HEK293 (cell line): ENCODE measurements at regions not wholly inside any gene's neighbourhood (a gene's known extent, or its start where the extent isn't known, plus 50 kb on each side); places are given as distances from the start of the nearest gene placed in this dataset.

ENCODE experiments used
- CTCF ChIA-PET: fragments of 350-600 bp; formaldehyde crosslinking; extraction: SDS; loops from one replicate; lab custom pipeline; 2021; ENCODE audit warnings: antibody characterized with exemption; lab: Yijun Ruan, JAX
- POLR2A ChIA-PET: fragments of 300-600 bp; formaldehyde crosslinking; extraction: SDS; loops from one replicate; lab custom pipeline; 2020; ENCODE audit warnings: antibody characterized with exemption, inconsistent platforms; lab: Yijun Ruan, JAX
- H3K27ac ChIP-seq: fragments of 200-500 bp; sonication (Bioruptor generic); 2 replicates; pipeline ENCODE4 v1.5.1; 2014; ENCODE audit warnings: low read depth, low read length, control low read depth, inconsistent platforms; ENCODE audit errors: extremely low read depth
- H3K36me3 ChIP-seq, 2 experiments: fragments of 200-500 bp in 1 of 2; sonication (Bioruptor generic) in 1 of 2; 1 replicate in 1 of 2; 2 replicates in 1 of 2; pipeline ENCODE4 v1.5.1; 2014 to 2017; ENCODE audit warnings: inconsistent platforms in 2 of 2, low read length in 2 of 2; ENCODE audit not compliant: control insufficient read depth in 2 of 2, insufficient read depth in 1 of 2
- H3K4me1 ChIP-seq: fragments of 200-500 bp; sonication (Bioruptor generic); 2 replicates; pipeline ENCODE4 v1.5.1; 2014; ENCODE audit warnings: mild to moderate bottlenecking, low read length, inconsistent platforms; ENCODE audit not compliant: control insufficient read depth, insufficient read depth
- H3K4me3 ChIP-seq: 2 replicates; pipeline ENCODE4 v1.5.1; 2011; ENCODE audit warnings: low read depth, mild to moderate bottlenecking, control low read depth, low read length, moderate library complexity
- H3K9me3 ChIP-seq: fragments of 200-500 bp; sonication (Bioruptor generic); 2 replicates; pipeline ENCODE4 v1.5.1; 2014; ENCODE audit warnings: low read depth, low read length, inconsistent platforms; ENCODE audit not compliant: control insufficient read depth, insufficient read depth
- GLI4 ChIP-seq: fragments of 450-650 bp; formaldehyde crosslinking; IDR thresholded peaks from 2 replicates; pipeline ENCODE4 v1.5.1; 2016; ENCODE audit warnings: missing biosample characterization, missing genetic modification characterization
- MEIS1 ChIP-seq: sonication (generic); formaldehyde crosslinking; IDR thresholded peaks from 2 replicates; pipeline ENCODE4 v1.8.1; 2022; ENCODE audit warnings: missing genetic modification reagents, mild to moderate bottlenecking, borderline replicate concordance
- OSR2 ChIP-seq: fragments of 450-650 bp; formaldehyde crosslinking; IDR thresholded peaks from 2 replicates; pipeline ENCODE4 v1.5.1; 2016; ENCODE audit warnings: missing biosample characterization, missing genetic modification characterization
- REPIN1 ChIP-seq: fragments of 450-650 bp; formaldehyde crosslinking; IDR thresholded peaks from 2 replicates; pipeline ENCODE4 v1.5.1; 2017; ENCODE audit warnings: missing biosample characterization, missing genetic modification characterization, low read depth
- SP7 ChIP-seq: fragments of 450-650 bp; formaldehyde crosslinking; IDR thresholded peaks from 2 replicates; pipeline ENCODE4 v1.5.1; 2016; ENCODE audit warnings: missing biosample characterization, missing genetic modification characterization
- WT1 ChIP-seq: fragments of 450-650 bp; formaldehyde crosslinking; IDR thresholded peaks from 2 replicates; pipeline ENCODE4 v1.5.1; 2016; ENCODE audit warnings: missing biosample characterization, missing genetic modification characterization
- YY2 ChIP-seq: fragments of 450-650 bp; formaldehyde crosslinking; IDR thresholded peaks from 2 replicates; pipeline ENCODE4 v1.5.1; 2016; ENCODE audit warnings: missing biosample characterization, missing genetic modification characterization
- ZBTB1 ChIP-seq: fragments of 450-650 bp; formaldehyde crosslinking; IDR thresholded peaks from 2 replicates; pipeline ENCODE4 v1.5.1; 2016; ENCODE audit warnings: missing biosample characterization, missing genetic modification characterization
- ZBTB17 ChIP-seq: fragments of 450-650 bp; formaldehyde crosslinking; IDR thresholded peaks from 2 replicates; pipeline ENCODE4 v1.5.1; 2016; ENCODE audit warnings: missing biosample characterization, missing genetic modification characterization
- ZBTB48 ChIP-seq: fragments of 450-650 bp; formaldehyde crosslinking; IDR thresholded peaks from 2 replicates; pipeline ENCODE4 v1.5.1; 2016; ENCODE audit warnings: missing biosample characterization, missing genetic modification characterization
- ZNF132 ChIP-seq: fragments of 450-650 bp; formaldehyde crosslinking; IDR thresholded peaks from 2 replicates; pipeline ENCODE4 v1.5.1; 2017; ENCODE audit warnings: missing biosample characterization, missing genetic modification characterization, borderline replicate concordance
- ZNF140 ChIP-seq: fragments of 450-650 bp; formaldehyde crosslinking; IDR thresholded peaks from 2 replicates; pipeline ENCODE4 v1.5.1; 2016; ENCODE audit warnings: missing biosample characterization, missing genetic modification characterization
- ZNF274 ChIP-seq, 2 experiments: fragments of 200-500 bp in 1 of 2; fragments of 450-650 bp in 1 of 2; sonication (Bioruptor generic) in 1 of 2; formaldehyde crosslinking in 1 of 2; IDR thresholded peaks; 2 replicates each; pipeline versions ENCODE4 v1.5.1 to v1.6.1; 2014 to 2016; ENCODE audit warnings: borderline replicate concordance in 1 of 2, inconsistent platforms in 1 of 2, low read length in 1 of 2, missing biosample characterization in 1 of 2, missing genetic modification characterization in 1 of 2
- ZNF292 ChIP-seq: fragments of 450-650 bp; formaldehyde crosslinking; IDR thresholded peaks from 2 replicates; pipeline ENCODE4 v1.5.1; 2016; ENCODE audit warnings: low read depth, missing biosample characterization, missing genetic modification characterization, borderline replicate concordance
- ZNF350 ChIP-seq: fragments of 450-650 bp; formaldehyde crosslinking; IDR thresholded peaks from 2 replicates; pipeline ENCODE4 v1.5.0; 2017; ENCODE audit warnings: missing biosample characterization, mild to moderate bottlenecking, missing genetic modification characterization
- ZNF473 ChIP-seq: fragments of 450-650 bp; formaldehyde crosslinking; IDR thresholded peaks from 2 replicates; pipeline ENCODE4 v1.5.1; 2017; ENCODE audit warnings: missing biosample characterization, missing genetic modification characterization
- ZNF48 ChIP-seq: fragments of 450-650 bp; formaldehyde crosslinking; IDR thresholded peaks from 2 replicates; pipeline ENCODE4 v1.5.1; 2016; ENCODE audit warnings: missing biosample characterization, missing genetic modification characterization
- ZNF558 ChIP-seq: fragments of 450-650 bp; formaldehyde crosslinking; IDR thresholded peaks from 2 replicates; pipeline ENCODE4 v1.5.1; 2016; ENCODE audit warnings: missing biosample characterization, missing genetic modification characterization
- ZNF560 ChIP-seq: fragments of 450-650 bp; formaldehyde crosslinking; IDR thresholded peaks from 2 replicates; pipeline ENCODE4 v1.5.1; 2017; ENCODE audit warnings: missing biosample characterization, missing genetic modification characterization, borderline replicate concordance
- ZNF624 ChIP-seq: fragments of 450-650 bp; formaldehyde crosslinking; IDR thresholded peaks from 2 replicates; pipeline ENCODE4 v1.5.1; 2017; ENCODE audit warnings: missing biosample characterization, missing genetic modification characterization
- ZNF670 ChIP-seq: fragments of 450-650 bp; formaldehyde crosslinking; IDR thresholded peaks from 2 replicates; pipeline ENCODE4 v1.5.1; 2016; ENCODE audit warnings: missing biosample characterization, missing genetic modification characterization, low read depth
- ZNF707 ChIP-seq: fragments of 450-650 bp; formaldehyde crosslinking; IDR thresholded peaks from 2 replicates; pipeline ENCODE4 v1.5.1; 2016; ENCODE audit warnings: missing biosample characterization, missing genetic modification characterization
- ZNF776 ChIP-seq: fragments of 450-650 bp; formaldehyde crosslinking; IDR thresholded peaks from 2 replicates; pipeline ENCODE4 v1.5.0; 2017; ENCODE audit warnings: missing biosample characterization, missing genetic modification characterization, borderline replicate concordance
- TF ChIP-seq, protein P1 (sequence below): fragments of 450-650 bp; formaldehyde crosslinking; conservative IDR thresholded peaks from 2 replicates; pipeline ENCODE4 v1.5.1; 2016; ENCODE audit warnings: low read depth, missing biosample characterization, missing genetic modification characterization
- TF ChIP-seq, protein P2 (sequence below): fragments of 450-650 bp; formaldehyde crosslinking; IDR thresholded peaks from 2 replicates; pipeline ENCODE4 v1.5.1; 2016; ENCODE audit warnings: missing biosample characterization, missing genetic modification characterization
- TF ChIP-seq, protein P3 (sequence below): fragments of 450-650 bp; formaldehyde crosslinking; IDR thresholded peaks from 2 replicates; pipeline ENCODE4; 2016; ENCODE audit warnings: missing biosample characterization, missing genetic modification characterization

DNA sequence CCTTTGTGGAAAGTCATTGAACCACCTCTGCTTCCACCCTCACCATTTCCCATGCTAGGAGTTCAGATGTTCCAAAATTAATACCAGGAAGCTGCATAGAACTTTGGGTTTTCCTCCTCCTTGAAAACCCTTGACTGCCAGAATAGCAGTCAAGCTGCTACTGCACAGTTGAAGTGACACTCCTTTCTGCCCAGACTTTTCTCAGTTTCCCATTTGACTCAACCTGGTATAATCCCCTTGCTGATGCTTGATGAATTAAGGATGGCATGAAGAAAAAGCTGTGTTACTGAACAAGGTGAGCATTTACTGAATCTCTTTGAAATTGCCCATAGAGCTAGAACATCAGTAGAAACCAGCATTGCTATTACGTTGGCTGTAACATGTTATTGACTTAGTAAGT lies 286.0 kb downstream of the EDEM1 start (continued):
- TF ChIP-seq, protein P1, sequence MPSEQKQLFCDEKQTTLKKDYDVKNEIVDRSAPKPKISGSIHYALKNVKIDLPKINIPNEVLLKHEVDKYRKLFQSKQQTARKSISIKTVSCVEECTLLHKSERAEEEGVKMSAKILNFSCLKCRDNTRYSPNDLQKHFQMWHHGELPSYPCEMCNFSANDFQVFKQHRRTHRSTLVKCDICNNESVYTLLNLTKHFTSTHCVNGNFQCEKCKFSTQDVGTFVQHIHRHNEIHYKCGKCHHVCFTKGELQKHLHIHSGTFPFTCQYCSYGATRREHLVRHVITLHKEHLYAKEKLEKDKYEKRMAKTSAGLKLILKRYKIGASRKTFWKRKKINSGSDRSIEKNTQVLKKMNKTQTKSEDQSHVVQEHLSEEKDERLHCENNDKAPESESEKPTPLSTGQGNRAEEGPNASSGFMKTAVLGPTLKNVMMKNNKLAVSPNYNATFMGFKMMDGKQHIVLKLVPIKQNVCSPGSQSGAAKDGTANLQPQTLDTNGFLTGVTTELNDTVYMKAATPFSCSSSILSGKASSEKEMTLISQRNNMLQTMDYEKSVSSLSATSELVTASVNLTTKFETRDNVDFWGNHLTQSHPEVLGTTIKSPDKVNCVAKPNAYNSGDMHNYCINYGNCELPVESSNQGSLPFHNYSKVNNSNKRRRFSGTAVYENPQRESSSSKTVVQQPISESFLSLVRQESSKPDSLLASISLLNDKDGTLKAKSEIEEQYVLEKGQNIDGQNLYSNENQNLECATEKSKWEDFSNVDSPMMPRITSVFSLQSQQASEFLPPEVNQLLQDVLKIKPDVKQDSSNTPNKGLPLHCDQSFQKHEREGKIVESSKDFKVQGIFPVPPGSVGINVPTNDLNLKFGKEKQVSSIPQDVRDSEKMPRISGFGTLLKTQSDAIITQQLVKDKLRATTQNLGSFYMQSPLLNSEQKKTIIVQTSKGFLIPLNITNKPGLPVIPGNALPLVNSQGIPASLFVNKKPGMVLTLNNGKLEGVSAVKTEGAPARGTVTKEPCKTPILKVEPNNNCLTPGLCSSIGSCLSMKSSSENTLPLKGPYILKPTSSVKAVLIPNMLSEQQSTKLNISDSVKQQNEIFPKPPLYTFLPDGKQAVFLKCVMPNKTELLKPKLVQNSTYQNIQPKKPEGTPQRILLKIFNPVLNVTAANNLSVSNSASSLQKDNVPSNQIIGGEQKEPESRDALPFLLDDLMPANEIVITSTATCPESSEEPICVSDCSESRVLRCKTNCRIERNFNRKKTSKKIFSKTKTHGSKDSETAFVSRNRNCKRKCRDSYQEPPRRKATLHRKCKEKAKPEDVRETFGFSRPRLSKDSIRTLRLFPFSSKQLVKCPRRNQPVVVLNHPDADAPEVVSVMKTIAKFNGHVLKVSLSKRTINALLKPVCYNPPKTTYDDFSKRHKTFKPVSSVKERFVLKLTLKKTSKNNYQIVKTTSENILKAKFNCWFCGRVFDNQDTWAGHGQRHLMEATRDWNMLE (tag by site-specific recombination), result no peak
- no peak for TF ChIP-seq ZNF473
- no peak for TF ChIP-seq ZNF707
- no peak for TF ChIP-seq ZNF558 (tag by site-specific recombination)
- TF ChIP-seq, protein P2, sequence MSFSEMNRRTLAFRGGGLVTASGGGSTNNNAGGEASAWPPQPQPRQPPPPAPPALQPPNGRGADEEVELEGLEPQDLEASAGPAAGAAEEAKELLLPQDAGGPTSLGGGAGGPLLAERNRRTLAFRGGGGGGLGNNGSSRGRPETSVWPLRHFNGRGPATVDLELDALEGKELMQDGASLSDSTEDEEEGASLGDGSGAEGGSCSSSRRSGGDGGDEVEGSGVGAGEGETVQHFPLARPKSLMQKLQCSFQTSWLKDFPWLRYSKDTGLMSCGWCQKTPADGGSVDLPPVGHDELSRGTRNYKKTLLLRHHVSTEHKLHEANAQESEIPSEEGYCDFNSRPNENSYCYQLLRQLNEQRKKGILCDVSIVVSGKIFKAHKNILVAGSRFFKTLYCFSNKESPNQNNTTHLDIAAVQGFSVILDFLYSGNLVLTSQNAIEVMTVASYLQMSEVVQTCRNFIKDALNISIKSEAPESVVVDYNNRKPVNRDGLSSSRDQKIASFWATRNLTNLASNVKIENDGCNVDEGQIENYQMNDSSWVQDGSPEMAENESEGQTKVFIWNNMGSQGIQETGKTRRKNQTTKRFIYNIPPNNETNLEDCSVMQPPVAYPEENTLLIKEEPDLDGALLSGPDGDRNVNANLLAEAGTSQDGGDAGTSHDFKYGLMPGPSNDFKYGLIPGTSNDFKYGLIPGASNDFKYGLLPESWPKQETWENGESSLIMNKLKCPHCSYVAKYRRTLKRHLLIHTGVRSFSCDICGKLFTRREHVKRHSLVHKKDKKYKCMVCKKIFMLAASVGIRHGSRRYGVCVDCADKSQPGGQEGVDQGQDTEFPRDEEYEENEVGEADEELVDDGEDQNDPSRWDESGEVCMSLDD (tag by site-specific recombination), result no peak
- TF ChIP-seq ZNF274 (IDR thresholded peaks at IDR 0.05; ENCODE audit: low read length), result no peak
- no peak for TF ChIP-seq ZNF274 (tag by site-specific recombination; IDR thresholded peaks at IDR 0.05; ENCODE audit: borderline replicate concordance)
- no peak for TF ChIP-seq ZNF132
- TF ChIP-seq ZNF140 (tag by site-specific recombination), result no peak
- TF ChIP-seq ZNF624 (tag by site-specific recombination), result no peak
- TF ChIP-seq ZNF670 (tag by site-specific recombination), result no peak

DNA sequence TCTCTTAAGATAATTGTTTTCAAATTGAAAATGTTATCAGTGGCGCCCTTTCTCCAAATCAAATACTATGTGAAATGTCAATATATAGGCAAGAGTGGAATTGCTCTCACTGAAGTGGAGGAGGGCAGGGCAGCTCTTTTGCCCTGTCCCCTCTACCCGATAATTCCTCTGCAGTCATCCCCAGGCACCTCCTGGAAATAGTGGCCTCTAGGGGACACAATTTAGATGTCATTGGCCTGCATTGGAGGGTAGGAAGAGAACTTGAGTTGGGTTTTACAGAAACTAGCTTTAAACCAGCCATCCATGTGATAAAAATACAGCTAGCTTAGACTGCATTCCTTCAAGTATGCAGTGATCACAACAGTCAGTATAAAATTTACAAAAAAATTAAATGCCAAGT lies 288.9 kb downstream of the EDEM1 start:
- Histone ChIP-seq H3K36me3 (no peaks in the 10 kb centered on the region), H3K4me1 (no peaks in the 10 kb centered on the region), H3K9me3 (no peaks in the 10 kb centered on the region), H3K27ac (no peak overlapping the region), H3K4me3 (no peak overlapping the region)
- POLR2A ChIA-PET, result no interaction called here
- CTCF ChIA-PET, result no interaction called here
- TF ChIP-seq, protein P2 (tag by site-specific recombination), result no peak
- TF ChIP-seq ZNF350 (tag by site-specific recombination) (no peak), REPIN1 (no peak), GLI4 (no peak), SP7 (tag by site-specific recombination) (no peak), ZNF560 (tag by site-specific recombination) (no peak), ZBTB1 (no peak), ZBTB48 (no peak), ZNF776 (tag by site-specific recombination) (no peak), OSR2 (no peak), YY2 (tag by site-specific recombination) (no peak), ZNF292 (no peak), WT1 (tag by site-specific recombination) (no peak), ZNF707 (no peak), ZNF48 (tag by site-specific recombination) (no peak), ZNF670 (tag by site-specific recombination) (no peak), MEIS1 (CRISPR knock-in tag) (no peak), ZBTB17 (tag by site-specific recombination) (no peak)
- TF ChIP-seq, protein P3, sequence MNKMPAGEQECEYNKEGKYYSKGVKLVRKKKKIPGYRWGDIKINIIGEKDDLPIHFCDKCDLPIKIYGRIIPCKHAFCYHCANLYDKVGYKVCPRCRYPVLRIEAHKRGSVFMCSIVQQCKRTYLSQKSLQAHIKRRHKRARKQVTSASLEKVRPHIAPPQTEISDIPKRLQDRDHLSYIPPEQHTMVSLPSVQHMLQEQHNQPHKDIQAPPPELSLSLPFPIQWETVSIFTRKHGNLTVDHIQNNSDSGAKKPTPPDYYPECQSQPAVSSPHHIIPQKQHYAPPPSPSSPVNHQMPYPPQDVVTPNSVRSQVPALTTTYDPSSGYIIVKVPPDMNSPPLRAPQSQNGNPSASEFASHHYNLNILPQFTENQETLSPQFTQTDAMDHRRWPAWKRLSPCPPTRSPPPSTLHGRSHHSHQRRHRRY (tag by site-specific recombination), result no peak
